Panc1 (cell line): ENCODE measurements at regions not wholly inside any gene's neighbourhood (a gene's known extent, or its start where the extent isn't known, plus 50 kb on each side); places are given as distances from the start of the nearest gene placed in this dataset.

Experiments used
- ATAC-seq: fragments of 200-7000 bp; cut with Tn5 transposase; 2 replicates; pipeline ENCODE4 v1.9.1; 2020; ENCODE audit warnings: mild to moderate bottlenecking, moderate library complexity
- BruUV-seq: library from RNA; stranded (reverse); fragments of 400-500 nt; replicated peaks from 2 replicates; lab custom pipeline; 2021; lab: Mats Ljungman, UMichigan
- CTCF ChIA-PET: fragments of 300-600 bp; sonication (Branson Sonifier 250); formaldehyde crosslinking; loops from one replicate; lab custom pipeline; 2022; ENCODE audit warnings: antibody characterized with exemption; lab: Charles Lee
- POLR2A ChIA-PET: fragments of 300-600 bp; sonication (Branson Sonifier 250); formaldehyde crosslinking; loops from one replicate; lab custom pipeline; 2022; ENCODE audit warnings: antibody characterized with exemption; lab: Charles Lee
- DNase-seq: peaks from one replicate; pipeline ENCODE4 v3.0.0-alpha.2; 2010; ENCODE audit warnings: low read depth, low spot score
- H3K27ac ChIP-seq: 2 replicates; pipeline ENCODE4 v1.5.1; 2011; ENCODE audit warnings: mild to moderate bottlenecking, low read length, inconsistent platforms
- H3K27me3 ChIP-seq: fragments of 200-500 bp; sonication (Bioruptor generic); 2 replicates; pipeline ENCODE4 v1.6.0; 2014; ENCODE audit warnings: low read length, inconsistent platforms; ENCODE audit not compliant: control insufficient read depth, insufficient read depth
- H3K36me3 ChIP-seq: fragments of 200-500 bp; sonication (Bioruptor generic); 2 replicates; pipeline ENCODE4 v1.5.1; 2014; ENCODE audit warnings: inconsistent platforms, mild to moderate bottlenecking, low read length, moderate library complexity; ENCODE audit not compliant: control insufficient read depth, insufficient read depth
- H3K4me1 ChIP-seq: 2 replicates; pipeline ENCODE4 v1.5.1; 2011; ENCODE audit warnings: inconsistent platforms, mild to moderate bottlenecking, low read length, moderate library complexity; ENCODE audit not compliant: control insufficient read depth, insufficient read depth
- H3K4me3 ChIP-seq, 2 experiments: 2 replicates each; pipeline ENCODE4 v1.5.1; 2011 to 2012; ENCODE audit warnings: low read depth in 2 of 2, low read length in 2 of 2, mild to moderate bottlenecking in 2 of 2, inconsistent platforms in 1 of 2, moderate library complexity in 1 of 2
- H3K9me3 ChIP-seq: fragments of 200-500 bp; sonication (Bioruptor generic); 2 replicates; pipeline ENCODE4 v1.5.1; 2014; ENCODE audit warnings: low read depth, mild to moderate bottlenecking, inconsistent platforms, low read length, moderate library complexity; ENCODE audit not compliant: control insufficient read depth, insufficient read depth
- POLR2AphosphoS5 ChIP-seq: IDR thresholded peaks from 2 replicates; pipeline ENCODE4 v1.6.1; 2012; ENCODE audit warnings: mild to moderate bottlenecking, low read depth, low read length, moderate library complexity
- REST ChIP-seq, 2 experiments: IDR thresholded peaks; 2 replicates each; pipeline ENCODE4 v1.6.1; 2011 to 2012; ENCODE audit warnings: low read depth in 2 of 2, control low read depth in 1 of 2, low read length in 1 of 2, mild to moderate bottlenecking in 1 of 2, moderate library complexity in 1 of 2; ENCODE audit not compliant: insufficient read depth in 1 of 2
- SIN3A ChIP-seq: IDR thresholded peaks from 2 replicates; pipeline ENCODE4 v1.6.1; 2012; ENCODE audit warnings: low read depth, mild to moderate bottlenecking, low read length, moderate library complexity, borderline replicate concordance; ENCODE audit not compliant: insufficient read depth
- TCF7L2 ChIP-seq: IDR thresholded peaks from 2 replicates; pipeline ENCODE4 v1.6.1; 2011; ENCODE audit warnings: mild to moderate bottlenecking, low read depth, low read length, inconsistent platforms
- in situ Hi-C: cut with HindIII; loops from 2 replicates; pipeline ENCODE4 v1.10.0; 2016; ENCODE audit warnings: low sequenced_read_pairs, low pct_unique_long_range_greater_than_20kb
- intact Hi-C: fragments of 100-400 bp; cut with micrococcal nuclease; formaldehyde crosslinking; loops from one replicate; pipeline ENCODE4 v1.10.0; 2022; ENCODE audit not compliant: unreplicated experiment
- TF ChIP-seq, protein P1 (sequence below): fragments of 450-650 bp; IDR thresholded peaks from 2 replicates; pipeline ENCODE4 v1.5.1; 2017; ENCODE audit warnings: mild to moderate bottlenecking

- Histone ChIP-seq H3K9me3 (no peaks in the 10 kb centered on the region), H3K36me3 (no peaks in the 10 kb centered on the region), H3K27me3 (no peaks in the 10 kb centered on the region), H3K27ac (no peak overlapping the region), H3K4me3 (no peak overlapping the region), H3K4me1 (no peaks in the 10 kb centered on the region)
- POLR2A ChIA-PET: no interaction called here
- in situ Hi-C loops (no loop called here), intact Hi-C loops (no loop called here)
- BruUV-seq: no TSS peak
- CTCF ChIA-PET: no interaction called here
- ATAC-seq (no peak), DNase-seq (no peak)
- TF ChIP-seq SIN3A (no peak), POLR2AphosphoS5 (no peak), REST (IDR thresholded peaks at IDR 0.05; ENCODE audit: insufficient read depth in 1 of 2, low read depth in 2 of 2, low read length in 1 of 2) (no peak), TCF7L2 (no peak)
- TF ChIP-seq, protein P1, sequence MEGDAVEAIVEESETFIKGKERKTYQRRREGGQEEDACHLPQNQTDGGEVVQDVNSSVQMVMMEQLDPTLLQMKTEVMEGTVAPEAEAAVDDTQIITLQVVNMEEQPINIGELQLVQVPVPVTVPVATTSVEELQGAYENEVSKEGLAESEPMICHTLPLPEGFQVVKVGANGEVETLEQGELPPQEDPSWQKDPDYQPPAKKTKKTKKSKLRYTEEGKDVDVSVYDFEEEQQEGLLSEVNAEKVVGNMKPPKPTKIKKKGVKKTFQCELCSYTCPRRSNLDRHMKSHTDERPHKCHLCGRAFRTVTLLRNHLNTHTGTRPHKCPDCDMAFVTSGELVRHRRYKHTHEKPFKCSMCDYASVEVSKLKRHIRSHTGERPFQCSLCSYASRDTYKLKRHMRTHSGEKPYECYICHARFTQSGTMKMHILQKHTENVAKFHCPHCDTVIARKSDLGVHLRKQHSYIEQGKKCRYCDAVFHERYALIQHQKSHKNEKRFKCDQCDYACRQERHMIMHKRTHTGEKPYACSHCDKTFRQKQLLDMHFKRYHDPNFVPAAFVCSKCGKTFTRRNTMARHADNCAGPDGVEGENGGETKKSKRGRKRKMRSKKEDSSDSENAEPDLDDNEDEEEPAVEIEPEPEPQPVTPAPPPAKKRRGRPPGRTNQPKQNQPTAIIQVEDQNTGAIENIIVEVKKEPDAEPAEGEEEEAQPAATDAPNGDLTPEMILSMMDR: no peak
Observed at GRCh38 chr1:69077198-69077597, 490.5 kb upstream of the LRRC7 start.

DNA sequence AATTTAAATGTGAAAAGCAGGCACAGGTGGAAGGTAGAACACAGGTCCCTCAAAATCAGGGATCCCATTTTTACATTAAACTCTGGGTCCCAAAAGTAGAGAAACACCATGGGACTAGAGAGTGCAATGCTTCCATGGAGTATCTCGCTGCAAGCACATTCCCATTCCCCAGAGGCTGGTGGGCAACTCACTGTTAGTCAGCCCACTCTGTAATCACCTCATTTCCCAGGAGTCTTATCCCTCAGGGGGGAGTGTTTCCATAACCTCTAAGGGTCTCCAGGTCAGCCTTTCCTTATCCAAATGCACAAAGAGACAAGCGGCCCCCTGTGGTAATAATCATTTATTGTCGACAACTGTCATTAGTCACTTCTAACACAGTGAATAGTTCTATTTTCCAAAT lies 490.1 kb upstream of the LRRC7 start:
- no peaks in the 10 kb centered on the region for H3K4me1 ChIP-seq
- in situ Hi-C loops (no loop called here), intact Hi-C loops (no loop called here)
- H3K4me3 ChIP-seq: no peak overlapping the region
- CTCF ChIA-PET: no interaction called here
- H3K27me3 ChIP-seq: no peaks in the 10 kb centered on the region
- no peaks in the 10 kb centered on the region for H3K9me3 ChIP-seq
- TF ChIP-seq, protein P1: no peak; the same call in 1 of the 2 replicates
- TF ChIP-seq REST (IDR thresholded peaks at IDR 0.05; ENCODE audit: insufficient read depth in 1 of 2, low read depth in 2 of 2, low read length in 1 of 2) (no peak), SIN3A (no peak), TCF7L2 (no peak), POLR2AphosphoS5 (no peak)
- H3K27ac ChIP-seq: no peak overlapping the region
- no peak for ATAC-seq
- no peaks in the 10 kb centered on the region for H3K36me3 ChIP-seq
- no peak for DNase-seq
- no TSS peak for BruUV-seq
- POLR2A ChIA-PET: no interaction called here
